NCI-H2029 treated with DMSO at 0.1 percent for 48 hours (cell line): ENCODE measurements at regions not wholly inside any gene's neighbourhood (a gene's known extent, or its start where the extent isn't known, plus 50 kb on each side); places are given as distances from the start of the nearest gene placed in this dataset.
"Not testable (repeated sequence)": the region's sequence is repeated elsewhere in the genome, so short reads cannot be mapped to it uniquely, and the experiment has no call there.

Experiments
- DNase-seq: peaks from one replicate; lab custom pipeline; 2025; lab: John Stamatoyannopoulos, UW

DNA sequence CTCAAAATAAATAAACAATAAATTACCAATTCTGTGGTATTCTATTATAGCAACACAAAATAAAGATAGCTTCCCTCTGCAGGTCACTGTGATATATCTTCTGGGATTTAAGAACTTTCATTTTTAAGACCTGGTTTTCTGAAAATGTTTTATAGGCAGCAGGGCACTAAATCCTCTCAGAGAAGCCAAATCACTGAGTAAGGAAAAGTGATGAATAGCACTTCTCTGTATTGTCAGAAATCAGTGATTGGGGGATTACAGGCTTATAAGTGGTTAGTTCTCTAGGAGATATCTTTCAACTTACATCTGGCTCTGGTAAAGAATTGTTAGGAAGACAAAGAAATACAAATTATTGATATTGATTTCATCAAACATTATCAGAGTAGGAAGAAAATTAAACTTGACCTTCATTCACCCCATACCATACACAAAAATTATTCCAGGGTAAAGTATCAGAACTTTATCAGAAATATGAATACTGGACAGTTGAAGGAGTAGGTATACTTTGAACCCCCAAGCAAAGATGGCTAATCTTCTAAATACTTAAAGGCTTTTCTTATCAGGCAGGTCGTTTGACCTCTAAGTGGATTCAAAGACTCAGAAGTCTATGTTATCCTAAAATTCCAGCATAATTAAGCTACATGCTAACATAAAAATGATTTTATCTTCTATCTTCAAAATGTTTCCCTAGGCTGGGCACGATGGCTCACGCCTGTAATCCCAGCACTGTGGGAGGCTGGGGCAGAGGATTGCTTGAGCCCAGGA, 81.6 kb upstream of the USP9X start:
- no peak for DNase-seq

DNA sequence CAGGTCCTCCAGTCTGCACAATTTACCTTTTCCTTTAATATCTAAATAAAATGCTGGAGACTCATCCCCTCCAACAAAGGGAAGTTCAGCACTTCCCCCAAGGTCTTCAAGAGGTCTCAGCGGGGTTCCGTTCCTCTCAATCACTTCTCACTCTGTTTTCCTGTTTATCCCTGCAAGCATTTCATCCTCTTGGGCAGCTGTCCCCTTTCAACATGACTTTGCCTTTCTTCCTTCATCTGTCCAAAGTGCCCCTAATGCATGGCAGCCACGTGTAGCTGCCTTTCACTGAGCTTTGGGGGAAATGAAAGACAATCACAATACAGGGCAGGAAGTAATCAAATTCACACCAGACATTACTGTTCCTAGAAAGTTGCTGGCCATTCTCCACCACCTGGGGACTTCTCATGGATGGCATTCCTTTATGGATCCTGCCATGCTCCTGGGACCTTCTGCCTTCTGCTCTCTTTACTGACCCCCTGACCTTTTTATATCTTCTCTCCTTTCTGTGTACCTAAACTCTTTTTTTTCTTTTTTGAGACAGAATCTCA, 79.7 kb upstream of the USP9X start:
- DNase-seq: no peak

DNA sequence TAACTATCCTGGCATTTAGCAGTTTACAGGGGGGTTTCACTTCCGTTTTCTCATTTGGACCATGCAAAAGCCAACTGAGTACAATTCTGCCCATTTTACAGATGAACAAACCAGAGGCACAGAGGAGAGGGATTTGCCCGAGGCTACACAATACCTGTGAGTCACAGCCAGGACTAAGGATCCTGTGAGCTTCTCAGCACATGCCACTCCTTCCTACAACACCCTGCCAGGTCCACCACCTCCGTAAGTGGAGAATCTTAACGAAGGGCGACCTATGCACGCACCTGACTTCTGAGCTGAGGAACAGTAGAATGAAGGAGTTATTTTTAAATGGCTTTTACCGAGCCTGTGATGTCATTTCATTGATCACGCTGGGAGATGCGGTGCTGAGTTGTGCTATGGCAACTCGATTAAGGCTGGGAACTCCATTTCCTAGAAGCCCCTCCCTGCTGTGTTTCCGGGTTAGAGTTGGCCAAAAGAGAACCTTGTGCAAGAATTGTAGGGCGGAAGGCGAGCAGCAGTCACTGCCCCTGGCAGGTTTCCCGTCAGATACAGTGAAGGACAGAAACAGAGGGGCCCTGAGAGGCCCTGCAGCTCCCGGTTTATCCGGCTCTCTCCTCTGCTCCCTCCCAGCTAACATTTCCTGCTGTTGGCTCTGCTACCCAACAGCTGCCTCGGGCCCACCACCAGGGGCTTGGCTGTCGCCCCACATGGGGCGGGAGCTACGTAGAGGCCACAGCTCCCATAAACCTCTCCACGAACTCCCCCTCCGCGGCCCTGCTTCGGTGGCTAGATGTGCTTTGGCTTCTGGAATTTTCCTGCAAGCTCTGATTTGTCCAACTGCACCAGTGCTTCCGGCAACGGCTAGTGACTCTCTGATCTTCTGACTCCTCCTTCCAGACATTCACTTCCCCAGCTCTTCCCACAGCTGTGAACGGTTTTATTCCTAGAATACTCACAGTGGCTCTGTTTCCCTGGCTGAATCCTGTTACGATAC, 75.1 kb upstream of the USP9X start:
- peak; percentile 2 for DNase-seq

DNA sequence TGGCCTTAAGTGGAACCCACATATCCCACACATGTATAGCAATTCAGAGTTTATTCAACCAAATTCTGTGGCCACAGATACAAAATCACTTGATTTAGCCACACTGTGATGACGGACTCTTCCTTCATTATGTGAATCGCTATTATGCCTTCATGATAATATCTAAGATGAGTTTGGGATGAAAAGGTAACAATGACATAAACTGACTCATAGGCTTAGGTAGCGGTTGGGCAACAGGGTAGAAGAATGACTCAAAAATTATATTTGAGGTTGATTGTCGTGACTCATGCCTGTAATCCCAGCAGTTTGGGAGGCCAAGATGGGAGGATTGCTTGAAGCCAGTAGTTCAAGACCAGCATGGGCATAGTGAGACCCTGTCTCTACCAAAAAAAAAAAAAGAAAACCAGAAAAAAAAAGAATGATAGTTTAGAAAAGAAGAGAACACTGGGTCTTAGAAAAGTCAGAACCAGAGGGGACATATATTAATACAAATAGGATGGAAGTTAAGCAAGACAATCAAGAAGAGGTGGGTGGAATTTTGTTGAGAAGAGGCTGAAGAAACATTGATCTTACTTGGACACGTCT, 70.4 kb upstream of the USP9X start:
- no peak for DNase-seq

DNA sequence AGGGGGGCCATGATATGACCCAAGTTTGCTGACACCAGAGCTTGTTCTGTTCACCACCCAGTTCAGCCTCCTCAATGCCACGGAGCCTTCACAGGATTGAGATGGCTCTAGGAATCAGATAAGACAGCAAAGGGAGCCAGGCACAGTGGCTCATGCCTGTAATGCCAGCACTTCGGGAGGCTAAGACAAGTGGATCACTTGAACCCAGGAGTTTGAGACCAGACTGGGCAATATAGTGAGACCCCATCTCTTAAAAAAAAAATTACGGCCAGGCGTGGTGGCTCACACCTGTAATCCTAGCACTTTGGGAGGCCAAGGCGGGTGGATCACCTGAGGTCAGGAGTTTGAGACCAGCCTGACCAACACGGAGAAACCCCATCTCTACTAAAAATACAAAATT, 67.5 kb upstream of the USP9X start:
- not testable (repeated sequence) for DNase-seq

DNA sequence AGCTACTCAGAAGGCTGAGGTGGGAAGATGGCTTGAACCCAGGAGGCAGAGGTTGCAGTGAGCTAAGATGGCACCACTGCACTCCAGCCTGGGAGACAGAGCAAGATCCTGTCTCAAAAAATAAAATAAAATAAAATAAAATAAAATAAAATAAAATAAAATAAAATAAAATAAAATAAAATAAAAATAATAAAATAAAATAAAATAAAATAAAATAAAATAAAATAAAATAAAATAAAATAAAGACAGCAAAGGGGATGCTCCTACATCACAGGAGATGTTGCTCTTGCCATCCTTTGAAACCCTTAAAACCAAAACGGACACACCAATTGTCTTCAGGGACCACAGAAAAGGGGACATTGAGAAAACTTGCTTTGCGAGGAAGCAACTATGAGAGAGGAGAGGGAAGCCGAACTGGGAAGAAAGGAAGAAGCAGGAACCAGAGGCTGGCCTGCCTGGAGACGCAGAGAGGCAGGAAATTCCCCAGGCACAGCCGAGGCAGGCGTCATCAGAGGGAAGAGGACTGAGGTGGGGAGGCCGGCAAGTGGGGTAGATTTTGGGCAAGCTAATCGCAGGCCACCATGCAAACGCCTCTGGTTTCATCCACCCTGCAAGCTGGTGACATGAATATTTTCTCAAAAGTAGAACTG, 66.7 kb upstream of the USP9X start:
- DNase-seq: not testable (repeated sequence)

DNA sequence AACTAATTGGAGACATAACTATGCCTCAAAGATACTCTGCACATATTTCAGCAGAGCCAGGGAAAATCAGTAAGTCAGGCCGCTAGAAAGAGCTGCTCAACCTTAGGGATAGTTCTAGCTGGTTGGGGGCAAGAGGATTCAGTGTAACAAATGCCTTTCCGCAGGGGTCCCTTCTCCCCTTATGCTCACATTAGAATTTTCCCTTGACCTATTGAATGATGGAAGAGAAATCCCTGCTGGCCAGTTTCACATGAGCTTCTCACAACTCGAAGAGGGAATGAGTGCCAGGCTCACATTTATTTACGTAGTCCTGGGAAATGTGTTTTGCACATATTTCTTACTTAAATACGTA, 66.2 kb upstream of the USP9X start:
- no peak for DNase-seq

DNA sequence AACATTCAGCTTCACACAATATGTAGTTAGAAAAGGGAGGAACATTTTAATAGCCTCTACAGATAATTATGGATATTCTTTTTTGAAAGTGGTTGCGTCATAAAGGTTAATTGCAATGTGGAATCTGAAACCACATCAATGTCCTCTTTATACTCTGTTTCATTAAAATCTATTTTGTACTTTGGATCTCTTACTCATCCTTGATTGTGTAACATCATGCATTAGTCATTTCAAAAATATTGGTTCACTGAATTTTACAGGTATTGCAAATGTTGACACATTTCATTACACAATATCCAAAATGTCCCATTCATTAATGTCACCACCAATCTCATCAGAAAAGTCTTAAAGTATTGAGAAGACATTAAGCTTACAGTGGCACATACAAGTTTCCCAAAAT, 62.7 kb upstream of the USP9X start:
- DNase-seq: no peak

DNA sequence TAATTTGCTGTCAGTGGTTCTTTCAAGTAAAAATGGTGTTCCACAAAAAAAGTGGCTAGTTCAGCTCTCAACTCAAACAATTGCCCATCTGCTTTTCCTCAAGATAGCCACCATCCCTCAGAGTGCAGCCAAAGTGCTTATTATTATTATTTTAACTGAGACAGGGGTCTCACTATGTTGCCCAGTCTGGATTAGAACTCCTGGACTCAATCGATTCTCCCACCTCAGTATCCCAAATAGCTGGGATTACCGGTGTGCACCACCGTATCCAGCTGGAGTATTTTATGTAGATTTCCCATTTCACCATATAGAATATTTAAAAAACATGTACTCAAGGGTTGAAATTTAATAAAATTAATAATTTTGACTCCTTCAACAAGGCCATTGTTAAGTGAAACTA, 62.1 kb upstream of the USP9X start:
- DNase-seq: no peak

DNA sequence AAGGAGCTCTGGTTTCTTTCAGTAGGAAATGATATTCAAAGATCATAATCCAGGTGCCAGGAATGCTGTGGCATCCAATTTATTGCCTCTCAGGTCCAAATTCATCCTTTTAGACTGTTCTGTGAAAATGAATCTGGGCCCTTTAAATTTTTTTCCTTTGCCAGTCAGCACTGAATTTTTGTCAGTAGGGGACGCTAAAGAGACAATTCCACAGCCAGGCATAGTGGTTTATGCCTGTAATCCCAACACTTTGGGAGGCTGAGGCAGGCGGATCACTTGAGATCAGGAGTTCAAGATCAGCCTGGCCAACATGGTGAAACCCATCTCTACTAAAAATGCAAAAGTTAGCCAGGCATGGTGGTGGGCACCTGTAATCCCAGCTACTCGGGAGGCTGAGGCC, 60.9 kb upstream of the USP9X start:
- DNase-seq: not testable (repeated sequence)

DNA sequence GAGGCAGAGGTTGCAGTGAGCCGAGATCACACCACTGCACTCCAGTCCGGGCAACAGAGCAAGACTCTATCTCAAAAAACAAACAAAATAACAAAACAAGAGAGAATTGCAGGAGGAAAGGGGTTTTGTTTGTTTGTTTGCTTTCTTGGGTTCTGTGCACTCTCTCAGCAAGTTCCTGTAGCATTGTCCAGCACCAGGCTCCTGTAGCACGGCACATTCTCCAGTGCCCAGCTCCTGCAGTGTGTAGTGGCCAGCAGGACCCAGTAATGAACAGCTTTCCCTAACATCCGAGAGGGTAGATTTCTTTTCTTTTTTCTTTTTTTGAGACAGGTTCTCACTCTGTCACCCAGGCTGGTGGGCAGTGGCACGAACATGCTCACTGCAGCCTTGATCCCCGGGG, 60.5 kb upstream of the USP9X start:
- no peak for DNase-seq

DNA sequence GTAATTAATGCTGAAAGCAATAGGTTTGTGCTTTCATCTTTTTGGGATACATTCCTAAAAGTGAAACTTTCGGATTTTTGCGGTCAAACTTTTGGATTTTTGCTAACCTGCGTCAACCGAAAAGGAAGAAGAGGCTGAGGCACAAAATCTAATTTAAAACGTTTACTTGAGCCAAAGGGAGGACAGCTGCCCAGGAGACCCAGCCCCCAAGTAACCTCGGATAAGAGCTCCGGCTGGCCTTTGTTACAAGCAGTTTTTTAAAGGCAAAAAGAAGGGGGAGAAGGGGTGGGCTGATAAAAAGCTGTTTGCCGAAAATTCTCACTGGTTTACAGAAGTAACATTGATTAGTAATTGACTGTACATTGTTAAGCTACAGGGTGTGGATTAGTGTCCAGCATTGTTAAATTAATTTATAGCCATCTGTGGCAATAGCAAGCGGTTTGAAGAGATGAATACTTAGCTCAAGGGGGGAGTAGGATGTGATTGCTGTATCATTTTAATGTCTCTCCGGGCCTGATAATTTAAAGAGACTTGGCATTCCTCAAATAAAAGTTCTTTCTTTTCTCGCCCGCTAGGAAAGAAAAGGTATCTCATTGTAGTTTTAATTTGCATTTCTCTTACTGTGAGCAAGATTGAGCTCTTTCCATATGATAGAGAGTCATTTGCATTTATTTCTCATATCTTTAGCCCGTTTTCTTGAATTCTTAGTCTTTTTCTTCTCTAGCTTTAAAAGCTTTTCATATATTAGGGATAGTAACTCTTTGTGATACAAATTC, 59.1 kb upstream of the USP9X start:
- no peak for DNase-seq

DNA sequence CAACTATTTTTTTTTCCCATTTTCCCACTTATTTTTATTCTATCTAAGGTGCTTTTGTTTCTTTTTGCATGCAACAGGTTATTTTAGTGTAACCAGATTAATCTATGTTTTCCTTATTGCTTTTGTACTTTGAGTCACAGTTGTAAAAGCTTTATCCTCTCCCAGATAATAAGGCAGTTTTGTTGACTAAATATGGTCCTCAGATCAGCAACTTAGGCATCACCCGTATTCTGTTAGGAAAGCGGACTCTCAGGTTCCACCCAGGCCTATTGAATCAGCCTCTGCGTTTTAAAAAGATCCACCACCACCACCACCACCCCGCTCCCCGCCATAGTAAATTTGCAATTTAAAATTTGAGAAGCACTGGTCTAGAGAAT, 58.6 kb upstream of the USP9X start:
- no peak for DNase-seq

DNA sequence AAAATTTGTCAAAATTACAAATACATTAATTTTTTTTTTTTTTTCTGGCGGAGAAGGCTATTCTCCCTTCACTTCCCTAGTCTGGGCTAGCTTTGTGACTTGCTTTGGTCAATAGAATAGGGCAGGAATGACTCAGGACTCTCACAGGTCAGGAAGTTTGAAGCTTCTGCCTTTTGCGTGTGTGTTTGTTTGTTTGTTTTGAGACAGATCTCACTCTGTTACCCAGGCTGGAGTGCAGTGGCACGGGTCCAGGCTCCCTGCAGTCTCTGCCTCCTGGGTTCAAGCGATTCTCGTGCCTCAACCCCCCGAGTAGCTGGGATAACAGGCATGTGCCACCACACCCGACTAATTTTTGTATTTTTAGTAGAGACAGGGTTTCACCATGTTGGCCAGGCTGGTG, 55.9 kb upstream of the USP9X start:
- no peak for DNase-seq

DNA sequence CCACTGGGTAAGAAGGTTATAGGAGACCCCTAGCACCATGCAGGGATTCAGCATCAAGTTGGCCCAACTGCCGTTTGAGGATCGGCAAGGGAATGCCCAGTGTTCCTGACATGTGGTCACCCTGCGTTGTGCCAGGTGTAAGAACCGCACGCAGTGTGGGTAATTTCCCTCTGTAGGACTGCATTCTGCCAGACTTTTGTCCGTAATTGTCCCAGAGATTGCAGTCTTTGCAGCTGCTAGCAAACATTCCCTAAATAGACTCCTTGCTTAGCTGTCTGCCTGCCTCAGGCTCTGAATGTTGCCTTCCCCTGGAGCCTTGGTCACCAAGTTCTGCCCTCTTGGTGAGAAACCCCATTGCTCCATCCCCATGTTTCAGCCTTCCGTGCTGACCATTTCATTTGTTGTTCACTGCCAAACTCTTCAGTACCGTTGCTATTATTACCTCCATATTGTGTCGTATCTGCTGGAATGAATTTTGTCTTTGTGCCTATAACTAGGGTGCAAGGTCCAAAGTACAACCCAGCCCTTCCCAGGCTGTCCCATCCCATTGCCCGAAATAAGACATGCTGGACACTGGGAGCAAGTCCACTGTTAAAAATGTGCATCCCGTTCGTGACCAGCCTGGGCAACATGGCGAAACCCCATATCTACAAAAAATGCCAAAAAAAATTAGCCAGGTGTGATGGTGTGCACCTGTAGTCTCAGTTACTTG, 53.8 kb upstream of the USP9X start:
- no peak for DNase-seq

DNA sequence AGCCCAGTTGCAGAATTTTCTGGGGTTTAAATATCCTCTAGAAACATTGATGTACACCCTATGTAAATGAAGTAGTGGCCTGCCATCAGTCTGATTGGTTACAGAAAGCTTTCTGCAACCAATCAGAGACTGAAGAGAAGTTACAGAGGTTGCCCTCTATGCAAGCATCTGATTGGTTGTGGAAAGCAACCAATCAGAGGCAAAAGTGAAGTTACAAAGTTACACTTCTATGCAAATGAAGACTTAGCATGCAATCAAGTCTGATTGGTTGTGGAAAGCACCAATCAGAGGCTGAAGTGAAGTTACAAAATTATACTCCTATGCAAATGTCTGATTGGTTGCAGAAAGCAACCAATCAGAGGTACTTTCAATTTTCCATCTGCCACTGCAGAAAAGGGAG, 51.9 kb upstream of the USP9X start:
- no peak for DNase-seq

DNA sequence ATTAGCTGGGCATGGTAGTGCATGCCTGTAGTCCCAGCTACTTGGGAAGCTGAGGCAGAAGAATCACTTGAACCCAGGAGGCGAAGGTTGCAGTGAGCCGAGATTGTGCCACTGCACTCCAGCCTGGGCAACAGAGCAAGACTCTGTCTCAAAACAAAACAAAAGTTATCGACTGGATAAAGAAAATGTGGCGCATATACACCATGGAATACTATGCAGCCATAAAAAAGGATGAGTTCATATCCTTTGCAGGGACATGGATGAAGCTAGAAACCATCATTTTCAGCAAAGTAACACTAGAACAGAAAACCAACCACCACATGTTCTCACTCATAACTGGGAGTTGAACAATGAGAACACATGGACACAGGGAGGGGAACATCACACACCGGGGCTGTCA, 50.3 kb upstream of the USP9X start:
- DNase-seq: not testable (repeated sequence)
